T-helper 1 cell treated with Interleukin-12 subunit alpha and Interleukin-12 subunit beta and Interleukin-4 antibody, amounts not matched to agents 30 ng/mL and 1 ng/mL, for 36 hours (primary cell): ENCODE measurements at regions not wholly inside any gene's neighbourhood (a gene's known extent, or its start where the extent isn't known, plus 50 kb on each side); places are given as distances from the start of the nearest gene placed in this dataset.

ENCODE experiments used
- intact Hi-C: fragments of 100-400 bp; cut with micrococcal nuclease; formaldehyde crosslinking; loops from one replicate; pipeline ENCODE4 v1.15.1; 2024

GRCh38 chr6:155517294-155517693, 61.7 kb upstream of the NOX3 start:
- intact Hi-C loops = no loop called here

GRCh38 chr6:155510879-155511278, 55.2 kb upstream of the NOX3 start:
- intact Hi-C loops = no loop called here

DNA sequence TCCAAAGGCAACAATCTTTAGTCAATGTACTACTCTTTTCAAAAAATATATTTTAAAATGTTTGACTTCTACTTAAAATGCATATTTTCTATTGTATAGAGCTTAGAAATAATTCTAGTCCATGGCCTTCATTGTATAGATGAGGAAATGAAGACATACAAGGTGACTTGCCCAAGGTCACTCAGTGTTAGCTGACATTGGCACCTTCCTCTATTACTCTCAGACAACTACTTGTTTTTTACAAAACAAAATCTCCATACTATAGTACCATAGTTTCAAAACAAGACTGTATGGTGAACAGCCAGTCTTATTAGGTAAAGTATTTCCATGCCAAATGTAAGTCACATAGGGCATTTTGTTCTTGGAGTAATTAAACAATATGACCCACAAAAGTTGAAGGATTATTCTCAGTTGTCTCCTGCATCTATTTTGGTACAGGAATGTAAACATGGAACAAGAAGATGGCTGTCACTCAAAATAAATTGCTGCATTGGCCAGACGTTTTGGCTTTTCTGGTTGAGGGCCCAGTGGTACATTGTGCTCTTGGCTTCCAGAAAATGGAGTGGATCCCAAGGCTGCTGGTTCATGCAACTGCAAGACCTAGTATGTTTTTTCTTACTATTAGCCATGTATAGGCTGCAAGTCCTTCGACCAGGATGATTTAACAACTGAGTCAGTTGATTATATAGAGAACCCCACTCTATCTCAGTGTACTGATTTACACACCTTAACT, 54.3 kb upstream of the NOX3 start:
- intact Hi-C loops = no loop called here

DNA sequence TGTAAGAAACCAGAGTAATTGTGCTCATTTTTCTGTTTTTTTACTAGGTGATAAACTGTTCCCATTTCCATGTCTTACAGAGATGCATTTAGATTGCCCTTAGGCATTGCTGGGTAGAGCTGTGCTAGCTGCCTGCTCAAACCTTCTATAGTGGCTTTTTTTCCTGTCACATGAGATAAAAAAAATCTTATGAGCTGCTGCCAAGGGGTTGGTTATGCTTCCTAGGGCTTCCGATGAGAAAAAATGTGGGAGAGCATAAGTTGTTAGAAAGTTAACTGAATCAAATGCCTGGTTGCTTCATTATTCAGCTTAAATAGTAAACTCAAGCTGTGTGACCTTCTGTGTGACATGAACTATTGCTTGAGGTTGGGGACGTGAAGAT, 50.0 kb upstream of the NOX3 start:
- intact Hi-C loops = no loop called here
